ENCODE measurements at regions not wholly inside any gene's neighbourhood (a gene's known extent, or its start where the extent isn't known, plus 50 kb on each side); places are given as distances from the start of the nearest gene placed in this dataset.

DNA sequence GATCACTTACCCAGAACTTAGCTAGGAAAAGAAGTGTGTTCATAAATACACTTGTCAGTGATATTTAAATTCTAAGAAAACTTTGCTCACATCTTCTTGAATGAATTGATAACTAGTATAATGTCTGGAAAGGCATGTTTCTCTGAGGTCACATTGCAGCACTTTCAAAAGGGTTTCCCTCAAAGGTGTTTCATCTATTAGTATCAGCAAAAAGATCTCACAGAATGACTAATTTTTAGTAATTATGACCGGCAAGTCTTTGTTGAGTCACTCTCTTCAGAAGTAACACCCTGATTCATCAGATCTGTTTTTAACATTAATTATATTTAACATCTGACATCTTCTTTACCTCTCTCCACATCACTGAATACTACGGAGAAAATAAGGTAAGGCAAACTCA is 222.3 kb downstream of the IKZF2 start:
- TF ChIP-seq POLR2AphosphoS5 (IDR thresholded peaks at IDR 0.05; ENCODE audit: low read length) (no peak), TAF1 (IDR thresholded peaks at IDR 0.05; ENCODE audit: borderline replicate concordance, low read depth, low read length) (no peak), FOXM1 (IDR thresholded peaks at IDR 0.05; ENCODE audit: low read depth, low read length) (no peak), EZH2 (IDR thresholded peaks at IDR 0.05; ENCODE audit: borderline replicate concordance, control insufficient read depth, low read depth, low read length) (no peak), CHD1 (IDR thresholded peaks at IDR 0.05; ENCODE audit: low read depth, low read length) (no peak), SREBF2 (IDR thresholded peaks at IDR 0.05; ENCODE audit: low read length) (no peak)
- TF ChIP-seq, protein P1, sequence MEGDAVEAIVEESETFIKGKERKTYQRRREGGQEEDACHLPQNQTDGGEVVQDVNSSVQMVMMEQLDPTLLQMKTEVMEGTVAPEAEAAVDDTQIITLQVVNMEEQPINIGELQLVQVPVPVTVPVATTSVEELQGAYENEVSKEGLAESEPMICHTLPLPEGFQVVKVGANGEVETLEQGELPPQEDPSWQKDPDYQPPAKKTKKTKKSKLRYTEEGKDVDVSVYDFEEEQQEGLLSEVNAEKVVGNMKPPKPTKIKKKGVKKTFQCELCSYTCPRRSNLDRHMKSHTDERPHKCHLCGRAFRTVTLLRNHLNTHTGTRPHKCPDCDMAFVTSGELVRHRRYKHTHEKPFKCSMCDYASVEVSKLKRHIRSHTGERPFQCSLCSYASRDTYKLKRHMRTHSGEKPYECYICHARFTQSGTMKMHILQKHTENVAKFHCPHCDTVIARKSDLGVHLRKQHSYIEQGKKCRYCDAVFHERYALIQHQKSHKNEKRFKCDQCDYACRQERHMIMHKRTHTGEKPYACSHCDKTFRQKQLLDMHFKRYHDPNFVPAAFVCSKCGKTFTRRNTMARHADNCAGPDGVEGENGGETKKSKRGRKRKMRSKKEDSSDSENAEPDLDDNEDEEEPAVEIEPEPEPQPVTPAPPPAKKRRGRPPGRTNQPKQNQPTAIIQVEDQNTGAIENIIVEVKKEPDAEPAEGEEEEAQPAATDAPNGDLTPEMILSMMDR (IDR thresholded peaks at IDR 0.05 in 2 of 3, conservative IDR thresholded peaks at IDR 0.05 in 1 of 3; ENCODE audit: control insufficient read depth in 2 of 3, extremely low read depth in 1 of 3, insufficient read depth in 1 of 3, low read depth in 3 of 3, low read length in 3 of 3) = no peak

Data from GM12878 (cell line).